Activated naive CD8-positive, alpha-beta T cell treated with anti-CD3 and anti-CD28 coated beads for 36 hours (primary cell): ENCODE measurements at regions not wholly inside any gene's neighbourhood (a gene's known extent, or its start where the extent isn't known, plus 50 kb on each side); places are given as distances from the start of the nearest gene placed in this dataset.

Experiments
- DNase-seq: peaks from one replicate; pipeline ENCODE4 v3.0.0; 2021
- H3K27ac Mint-ChIP-seq: one replicate; pipeline ENCODE4 v1.8.0; 2022; ENCODE audit warnings: mild to moderate bottlenecking, moderate library complexity, mixed read lengths
- H3K27me3 Mint-ChIP-seq: one replicate; pipeline ENCODE4 v1.8.0; 2022; ENCODE audit warnings: mild to moderate bottlenecking, mixed read lengths
- H3K36me3 Mint-ChIP-seq: one replicate; pipeline ENCODE4 v1.8.0; 2021; ENCODE audit warnings: mild to moderate bottlenecking, mixed read lengths
- H3K4me1 Mint-ChIP-seq: one replicate; pipeline ENCODE4 v1.8.0; 2021; ENCODE audit warnings: mixed read lengths
- H3K4me3 Mint-ChIP-seq: one replicate; pipeline ENCODE4 v1.8.0; 2022; ENCODE audit warnings: mild to moderate bottlenecking, moderate library complexity, mixed read lengths
- H3K9me3 Mint-ChIP-seq: one replicate; pipeline ENCODE4 v1.8.0; 2022; ENCODE audit warnings: mixed read lengths

DNA sequence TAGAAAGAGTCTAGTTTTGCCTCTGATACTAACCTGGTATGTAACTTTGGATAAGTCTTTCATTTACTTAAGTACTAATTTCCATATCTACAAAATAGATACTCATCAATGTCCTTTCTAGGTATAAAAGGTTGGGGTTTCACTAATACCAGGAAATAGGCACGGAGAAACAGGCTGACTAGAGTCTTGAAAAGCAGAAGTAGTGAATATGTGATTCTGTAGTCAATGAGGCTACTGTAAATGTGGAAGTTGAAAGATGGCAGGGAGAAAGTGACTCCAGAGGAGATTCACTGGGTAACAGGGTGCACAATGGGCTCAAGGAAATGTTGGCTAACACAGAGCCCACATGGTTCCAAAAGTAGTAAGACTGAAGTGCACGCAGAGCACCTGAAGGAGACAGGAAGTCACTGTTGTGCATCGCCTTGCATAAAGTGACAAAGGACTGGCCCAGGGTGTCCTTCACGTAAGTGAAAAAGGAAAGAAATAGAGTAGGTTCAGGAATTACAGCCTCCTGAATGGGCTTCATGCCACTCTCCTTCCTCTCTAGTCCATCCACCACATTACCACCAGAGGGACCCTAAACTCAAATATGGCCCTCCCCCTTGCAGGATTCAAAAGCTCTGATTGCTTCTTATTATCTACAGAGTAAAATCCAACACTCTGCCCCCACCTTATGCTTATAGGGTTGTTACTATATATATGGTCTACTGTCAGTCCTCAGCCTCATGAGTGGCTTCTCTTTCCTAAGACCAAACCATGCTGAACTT is 288.0 kb upstream of the SMARCA2 start:
- Mint-ChIP-seq H3K4me1 (peaks cover 2% of the 10 kb centered on the region), H3K36me3 (no peaks in the 10 kb centered on the region), H3K27me3 (peaks cover 15% of the 10 kb centered on the region), H3K4me3 (no peak overlapping the region), H3K9me3 (no peaks in the 10 kb centered on the region), H3K27ac (no peak overlapping the region)
- DNase-seq, result no peak

DNA sequence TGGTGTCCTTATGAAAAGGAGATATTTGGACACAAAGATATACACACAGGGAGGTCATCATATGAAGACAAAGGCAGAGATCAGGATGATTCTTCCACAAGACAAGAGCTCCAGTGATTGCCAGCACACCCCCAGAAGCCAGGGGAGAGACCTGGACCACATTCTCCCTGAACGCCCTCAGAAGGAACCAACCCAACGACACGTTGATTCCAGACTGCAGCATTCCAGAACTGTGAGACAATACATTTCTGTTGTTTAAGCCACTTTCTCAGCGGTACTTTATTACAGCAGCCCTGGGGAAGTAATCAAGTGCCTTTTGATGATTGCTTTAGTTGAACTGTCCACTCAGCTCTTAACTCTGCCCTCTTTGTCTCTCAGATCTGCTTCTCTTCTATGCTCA is 285.5 kb upstream of the SMARCA2 start:
- Mint-ChIP-seq H3K9me3 (no peaks in the 10 kb centered on the region), H3K27ac (no peak overlapping the region), H3K4me3 (no peak overlapping the region), H3K27me3 (peaks cover 7% of the 10 kb centered on the region), H3K4me1 (peaks cover 2% of the 10 kb centered on the region), H3K36me3 (no peaks in the 10 kb centered on the region)
- DNase-seq, result no peak

DNA sequence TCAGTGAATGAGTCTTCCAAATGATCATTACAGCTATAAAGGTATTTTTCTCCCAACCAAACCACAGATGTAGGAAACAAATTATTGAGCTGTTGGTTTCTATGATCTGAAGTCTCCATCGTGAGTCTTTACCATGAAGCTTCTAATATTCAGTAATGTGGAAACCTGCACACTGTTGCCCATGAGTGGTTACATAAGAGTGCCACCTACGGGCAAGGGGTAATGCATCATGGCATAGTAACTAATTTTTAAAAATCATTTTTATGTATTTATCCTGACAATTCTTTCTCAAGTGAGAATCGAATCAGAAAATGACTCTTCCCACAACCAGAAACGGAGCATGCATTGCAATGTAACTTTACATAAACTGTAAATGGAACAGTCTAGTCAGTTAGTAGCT is 282.5 kb upstream of the SMARCA2 start:
- Mint-ChIP-seq H3K4me1 (no peaks in the 10 kb centered on the region), H3K9me3 (no peaks in the 10 kb centered on the region), H3K27ac (no peak overlapping the region), H3K36me3 (no peaks in the 10 kb centered on the region), H3K4me3 (no peak overlapping the region), H3K27me3 (peaks cover 4% of the 10 kb centered on the region)
- no peak for DNase-seq

DNA sequence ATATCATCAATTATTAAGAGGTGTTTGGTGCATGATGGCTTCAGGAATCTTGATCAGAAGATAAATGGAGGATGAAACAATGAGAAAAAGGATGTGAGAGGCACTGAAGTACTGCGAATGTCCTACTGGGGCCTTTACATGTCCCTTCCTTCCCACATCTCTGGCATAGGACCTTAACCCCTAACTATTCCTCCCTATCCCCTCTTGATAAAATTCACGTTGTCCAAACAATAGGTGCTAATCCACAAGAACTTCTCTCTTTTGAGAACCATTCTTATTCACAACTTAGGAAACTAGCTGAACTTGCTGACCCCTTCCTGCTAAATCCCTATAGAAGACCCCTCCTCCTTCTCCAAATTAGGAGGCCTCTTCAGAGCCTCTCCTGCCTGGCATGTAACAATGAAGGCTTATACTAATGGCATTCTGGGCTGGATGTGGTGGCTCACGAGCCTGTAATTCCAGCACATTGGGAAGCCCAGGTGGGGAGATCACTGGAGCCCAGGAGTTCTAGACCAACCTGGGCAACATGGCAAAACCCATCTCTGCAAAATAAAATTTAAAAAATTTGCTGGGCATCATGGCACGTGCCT is 276.5 kb upstream of the SMARCA2 start:
- Mint-ChIP-seq H3K4me1 (no peaks in the 10 kb centered on the region), H3K27ac (no peak overlapping the region), H3K4me3 (no peak overlapping the region), H3K27me3 (peaks cover 8% of the 10 kb centered on the region), H3K36me3 (no peaks in the 10 kb centered on the region), H3K9me3 (no peaks in the 10 kb centered on the region)
- no peak for DNase-seq

DNA sequence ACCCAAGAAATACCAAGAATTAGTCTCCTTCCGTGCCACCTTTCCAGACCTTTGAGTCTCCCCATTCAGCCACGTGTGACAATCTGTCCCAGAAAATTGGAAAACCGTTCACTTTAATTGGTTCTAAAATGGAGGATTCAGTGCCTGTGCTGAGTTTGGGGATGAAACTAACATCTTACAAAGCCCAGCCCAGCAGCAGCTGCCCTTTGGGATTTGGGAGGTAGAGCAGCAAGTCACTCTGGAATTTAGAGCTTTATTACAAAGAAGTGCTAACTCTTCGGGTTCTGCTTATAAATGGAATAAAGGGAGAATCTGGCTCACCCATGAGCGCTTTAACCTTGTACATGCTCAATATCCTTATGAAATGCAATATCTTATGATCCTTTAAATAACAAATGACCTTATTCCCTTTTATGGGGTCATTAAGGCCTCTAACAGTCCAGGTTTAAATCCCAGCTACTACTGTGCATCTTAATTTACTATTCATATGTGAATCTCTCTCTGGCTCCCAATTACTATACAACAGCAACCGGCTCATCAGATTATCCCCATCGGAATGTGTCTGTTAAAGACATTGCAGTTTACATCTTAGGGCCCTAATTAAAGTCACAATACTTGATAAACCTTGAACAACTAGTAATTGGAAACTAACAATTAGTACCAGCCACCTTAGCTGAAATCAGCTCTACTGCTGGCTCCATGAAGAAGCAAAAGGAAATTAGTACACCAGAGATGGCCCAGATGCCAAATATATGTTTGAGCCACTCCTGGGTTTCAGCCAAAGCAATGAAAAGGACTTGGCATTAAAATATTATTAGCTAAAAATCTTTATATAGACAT is 271.8 kb upstream of the SMARCA2 start:
- no peaks in the 10 kb centered on the region for H3K36me3 Mint-ChIP-seq
- no peak overlapping the region for H3K27ac Mint-ChIP-seq
- peaks cover 8% of the 10 kb centered on the region for H3K27me3 Mint-ChIP-seq
- H3K4me3 Mint-ChIP-seq, result no peak overlapping the region
- H3K9me3 Mint-ChIP-seq, result no peaks in the 10 kb centered on the region
- no peaks in the 10 kb centered on the region for H3K4me1 Mint-ChIP-seq
- DNase-seq, result no peak

GRCh38 chr9:1745980-1746379 is 269.2 kb upstream of the SMARCA2 start:
- Mint-ChIP-seq H3K9me3 (no peaks in the 10 kb centered on the region), H3K27me3 (peaks cover 7% of the 10 kb centered on the region), H3K27ac (no peak overlapping the region), H3K4me3 (no peak overlapping the region), H3K4me1 (no peaks in the 10 kb centered on the region), H3K36me3 (no peaks in the 10 kb centered on the region)
- no peak for DNase-seq

- Mint-ChIP-seq H3K27me3 (peaks cover 7% of the 10 kb centered on the region), H3K4me3 (no peak overlapping the region), H3K36me3 (no peaks in the 10 kb centered on the region), H3K4me1 (no peaks in the 10 kb centered on the region), H3K27ac (no peak overlapping the region), H3K9me3 (peaks cover 5% of the 10 kb centered on the region)
- DNase-seq, result no peak
Measured at GRCh38 chr9:1747417-1747967, 267.7 kb upstream of the SMARCA2 start.

GRCh38 chr9:1748407-1748806 is 266.7 kb upstream of the SMARCA2 start:
- Mint-ChIP-seq H3K36me3 (no peaks in the 10 kb centered on the region), H3K27ac (no peak overlapping the region), H3K9me3 (peaks cover 10% of the 10 kb centered on the region), H3K4me3 (no peak overlapping the region), H3K27me3 (peaks cover 7% of the 10 kb centered on the region), H3K4me1 (no peaks in the 10 kb centered on the region)
- DNase-seq, result no peak

DNA sequence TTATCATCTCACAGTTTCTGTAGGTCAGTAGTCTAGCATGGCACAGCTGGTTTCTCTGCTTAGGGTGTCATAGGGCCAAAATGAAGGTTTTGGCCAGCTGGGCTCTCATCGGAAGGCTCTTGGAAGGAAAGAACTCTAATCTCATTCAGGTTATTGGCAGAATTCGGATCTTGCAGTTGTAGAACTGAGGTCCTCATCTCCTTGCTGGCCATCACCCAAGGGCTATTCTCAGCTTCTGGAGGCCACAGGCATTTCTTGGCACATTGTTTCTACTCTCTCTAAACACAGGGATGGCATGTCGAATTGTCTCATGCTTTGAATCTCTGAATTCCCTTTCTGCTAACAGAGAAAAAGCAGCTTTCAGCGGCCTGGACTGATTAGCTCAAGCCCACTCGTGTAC is 258.0 kb upstream of the SMARCA2 start:
- Mint-ChIP-seq H3K4me3 (no peak overlapping the region), H3K36me3 (no peaks in the 10 kb centered on the region), H3K27me3 (no peaks in the 10 kb centered on the region), H3K27ac (no peak overlapping the region), H3K9me3 (peaks cover 11% of the 10 kb centered on the region), H3K4me1 (no peaks in the 10 kb centered on the region)
- DNase-seq, result no peak

GRCh38 chr9:1759009-1759408 is 256.1 kb upstream of the SMARCA2 start:
- no peaks in the 10 kb centered on the region for H3K9me3 Mint-ChIP-seq
- no peaks in the 10 kb centered on the region for H3K27me3 Mint-ChIP-seq
- H3K4me1 Mint-ChIP-seq, result no peaks in the 10 kb centered on the region
- no peaks in the 10 kb centered on the region for H3K36me3 Mint-ChIP-seq
- no peak overlapping the region for H3K4me3 Mint-ChIP-seq
- no peak overlapping the region for H3K27ac Mint-ChIP-seq
- no peak for DNase-seq

DNA sequence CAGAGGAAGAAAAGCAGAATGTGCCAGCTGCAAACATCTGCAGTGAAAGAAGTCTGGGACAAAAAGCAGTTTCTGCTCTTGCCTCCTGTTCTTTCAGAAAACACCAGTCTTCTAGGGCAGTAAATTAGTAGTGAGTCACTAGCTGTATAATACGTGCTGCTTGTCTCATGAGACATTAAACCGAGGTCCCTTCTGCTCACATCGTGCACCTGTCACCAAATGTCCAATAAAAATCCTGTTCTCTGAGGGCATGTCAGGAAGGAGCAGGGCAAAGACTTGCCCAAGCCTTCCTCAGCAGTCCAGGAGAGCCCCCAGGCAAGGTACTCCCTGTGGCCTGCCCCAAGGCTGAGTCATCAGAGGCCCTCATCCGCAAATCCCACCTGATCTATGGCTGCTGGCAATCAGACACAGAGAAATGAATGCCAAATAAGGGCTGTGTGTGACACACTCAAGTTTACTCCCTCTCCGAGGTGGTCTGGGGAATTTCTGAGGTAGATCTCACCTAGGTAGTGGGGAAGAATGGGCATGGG is 255.3 kb upstream of the SMARCA2 start:
- H3K36me3 Mint-ChIP-seq, result no peaks in the 10 kb centered on the region
- H3K4me1 Mint-ChIP-seq, result no peaks in the 10 kb centered on the region
- H3K27ac Mint-ChIP-seq, result no peak overlapping the region
- DNase-seq, result no peak
- no peaks in the 10 kb centered on the region for H3K27me3 Mint-ChIP-seq
- no peaks in the 10 kb centered on the region for H3K9me3 Mint-ChIP-seq
- no peak overlapping the region for H3K4me3 Mint-ChIP-seq

DNA sequence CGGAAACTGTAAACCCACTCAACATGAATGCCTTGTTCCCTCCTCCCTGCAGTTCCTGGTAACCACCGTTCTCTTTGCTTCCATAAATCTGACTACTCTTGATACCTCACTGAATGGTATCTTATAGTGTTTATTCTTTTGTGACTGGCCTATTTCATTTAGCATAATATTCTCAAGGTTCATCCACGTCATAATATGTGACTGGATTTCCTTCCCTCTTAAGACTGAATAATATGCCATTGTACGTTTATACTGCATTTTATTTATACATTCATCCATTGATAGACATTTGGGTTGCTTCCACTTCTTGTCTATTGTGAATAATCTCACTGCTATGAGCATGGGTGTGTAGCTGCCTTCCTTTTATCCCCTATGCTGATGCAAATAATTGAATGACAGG is 253.3 kb upstream of the SMARCA2 start:
- H3K4me1 Mint-ChIP-seq, result no peaks in the 10 kb centered on the region
- no peak overlapping the region for H3K27ac Mint-ChIP-seq
- H3K36me3 Mint-ChIP-seq, result no peaks in the 10 kb centered on the region
- H3K27me3 Mint-ChIP-seq, result peaks cover 10% of the 10 kb centered on the region
- DNase-seq, result no peak
- H3K9me3 Mint-ChIP-seq, result no peaks in the 10 kb centered on the region
- H3K4me3 Mint-ChIP-seq, result no peak overlapping the region

- no peak overlapping the region for H3K4me3 Mint-ChIP-seq
- no peak overlapping the region for H3K27ac Mint-ChIP-seq
- DNase-seq, result no peak
- H3K27me3 Mint-ChIP-seq, result peaks cover 22% of the 10 kb centered on the region
- peaks cover under 1% of the 10 kb centered on the region for H3K9me3 Mint-ChIP-seq
- H3K36me3 Mint-ChIP-seq, result no peaks in the 10 kb centered on the region
- peaks cover 3% of the 10 kb centered on the region for H3K4me1 Mint-ChIP-seq
Measured at GRCh38 chr9:1766042-1766441, 249.1 kb upstream of the SMARCA2 start.

DNA sequence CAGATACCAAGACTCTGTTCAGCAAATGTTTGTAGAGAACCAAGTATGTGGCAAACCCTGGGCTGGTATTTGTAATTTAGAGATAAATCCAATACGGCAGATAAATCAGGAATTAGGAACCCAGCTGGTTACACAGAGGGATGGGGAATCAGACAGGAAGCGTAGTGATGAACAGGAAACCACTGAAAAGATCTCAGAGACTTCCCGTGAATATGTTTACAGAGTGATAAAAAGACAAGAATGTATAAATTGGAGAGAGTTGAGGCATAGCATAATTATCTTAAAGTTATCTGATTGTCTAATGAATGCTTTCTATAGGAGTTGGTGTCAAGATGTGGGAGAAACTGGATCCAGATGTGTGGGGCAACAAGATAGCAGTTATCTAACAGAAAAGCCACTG is 246.6 kb upstream of the SMARCA2 start:
- DNase-seq, result no peak
- Mint-ChIP-seq H3K27me3 (peaks cover 26% of the 10 kb centered on the region), H3K27ac (no peak overlapping the region), H3K4me1 (peaks cover 3% of the 10 kb centered on the region), H3K36me3 (no peaks in the 10 kb centered on the region), H3K4me3 (no peak overlapping the region), H3K9me3 (peaks cover 2% of the 10 kb centered on the region)
